Heart left ventricle (tissue), 13 donors: ENCODE measurements at regions not wholly inside any gene's neighbourhood (a gene's known extent, or its start where the extent isn't known, plus 50 kb on each side); places are given as distances from the start of the nearest gene placed in this dataset.

Experiments used
- POLR2A ChIP-seq, 2 donors: fragments of 450-650 bp; IDR thresholded peaks; one replicate each; pipeline ENCODE4 v1.6.1; 2017; ENCODE audit warnings: antibody characterized with exemption in 2 of 2, mild to moderate bottlenecking in 2 of 2, moderate library complexity in 2 of 2
- TF ChIP-seq, protein P1 (sequence below), 12 donors: fragments of 200-600 bp; sonication (generic) in 4 of 12; IDR thresholded peaks; one replicate each; pipeline versions ENCODE4 v1.5.0 to v1.8.0; 2018 to 2022; ENCODE audit warnings: antibody characterized with exemption in 12 of 12, mild to moderate bottlenecking in 5 of 12
- donor health status: ischemic (EF 13 %, LVEDD 7.1; RV severe dilation, severe dysfunction).
- donor health status: DM: no; HTN: yes; CAD: no.
- donor health status: DM: no; HTN: no; CAD: no.
- donor health status: ischemic (EF 25% LVEDD 6.9; RV normal size, moderate dysfunction).
- donor health status: ischemic (EF 25% LVEDD 5.7; RV mildly dilated, moderate dysfunction).
- donor health status: ischemic (EF 35%, LVEDD 5.7; RV mildly dilated, moderate dysfunction).
- donor health status: nonischemic (EF 11% LVEDD 7.7; RV severe dilation, severe dysfunction).
- donor health status: DM: yes; HTN: yes; CAD: no.
- donor health status: PGD.
- donor health status: ischemic (EF 29% LVEDD 5.4; RV normal size, mild dysfunction).
- donor health status: nonischemic (EF 23%, LVEDD 6.1; RV moderate dilation, normal function).

DNA sequence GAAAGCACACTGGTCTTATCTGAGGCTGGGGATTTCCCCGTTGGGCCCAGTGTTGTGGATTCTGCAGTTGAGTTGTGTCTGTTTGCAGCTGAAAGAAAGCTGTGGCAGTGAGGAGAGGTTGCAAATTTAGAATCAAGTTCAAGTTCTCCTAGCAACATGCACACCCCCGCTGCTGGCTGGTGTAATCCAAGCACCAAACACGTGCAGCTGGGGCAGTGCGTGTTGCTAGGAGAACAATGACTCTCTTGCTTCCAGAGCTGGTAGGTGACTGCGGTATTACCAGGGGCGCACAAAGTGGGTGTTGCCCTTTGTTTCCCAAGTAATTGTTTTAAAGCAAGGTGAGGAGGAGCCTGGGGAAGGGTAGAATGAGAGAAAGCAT lies 91.5 kb downstream of the IER5 start:
- TF ChIP-seq, protein P1, sequence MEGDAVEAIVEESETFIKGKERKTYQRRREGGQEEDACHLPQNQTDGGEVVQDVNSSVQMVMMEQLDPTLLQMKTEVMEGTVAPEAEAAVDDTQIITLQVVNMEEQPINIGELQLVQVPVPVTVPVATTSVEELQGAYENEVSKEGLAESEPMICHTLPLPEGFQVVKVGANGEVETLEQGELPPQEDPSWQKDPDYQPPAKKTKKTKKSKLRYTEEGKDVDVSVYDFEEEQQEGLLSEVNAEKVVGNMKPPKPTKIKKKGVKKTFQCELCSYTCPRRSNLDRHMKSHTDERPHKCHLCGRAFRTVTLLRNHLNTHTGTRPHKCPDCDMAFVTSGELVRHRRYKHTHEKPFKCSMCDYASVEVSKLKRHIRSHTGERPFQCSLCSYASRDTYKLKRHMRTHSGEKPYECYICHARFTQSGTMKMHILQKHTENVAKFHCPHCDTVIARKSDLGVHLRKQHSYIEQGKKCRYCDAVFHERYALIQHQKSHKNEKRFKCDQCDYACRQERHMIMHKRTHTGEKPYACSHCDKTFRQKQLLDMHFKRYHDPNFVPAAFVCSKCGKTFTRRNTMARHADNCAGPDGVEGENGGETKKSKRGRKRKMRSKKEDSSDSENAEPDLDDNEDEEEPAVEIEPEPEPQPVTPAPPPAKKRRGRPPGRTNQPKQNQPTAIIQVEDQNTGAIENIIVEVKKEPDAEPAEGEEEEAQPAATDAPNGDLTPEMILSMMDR (IDR thresholded peaks at IDR 0.05) = no peak
- no peak for TF ChIP-seq POLR2A (IDR thresholded peaks at IDR 0.05)
